HUES64 (cell line): ENCODE measurements at regions not wholly inside any gene's neighbourhood (a gene's known extent, or its start where the extent isn't known, plus 50 kb on each side); places are given as distances from the start of the nearest gene placed in this dataset.
"Not testable (repeated sequence)": the region's sequence is repeated elsewhere in the genome, so short reads cannot be mapped to it uniquely, and the experiment has no call there.

ENCODE experiments used
- H3K27ac ChIP-seq: 2 replicates; pipeline ENCODE4 v1.7.0; 2013; ENCODE audit warnings: low read depth, low read length, inconsistent platforms
- H3K27me3 ChIP-seq: 2 replicates; pipeline ENCODE4 v1.6.1; 2013; ENCODE audit warnings: mild to moderate bottlenecking, low read length; ENCODE audit not compliant: insufficient read depth
- H3K36me3 ChIP-seq: 2 replicates; pipeline ENCODE4 v1.6.1; 2013; ENCODE audit warnings: mild to moderate bottlenecking, low read length; ENCODE audit not compliant: insufficient read depth
- H3K4me1 ChIP-seq: 2 replicates; pipeline ENCODE4 v1.6.1; 2013; ENCODE audit warnings: mild to moderate bottlenecking, low read length, moderate library complexity; ENCODE audit not compliant: insufficient read depth
- H3K4me3 ChIP-seq: 2 replicates; pipeline ENCODE4 v1.5.1; 2013; ENCODE audit warnings: mild to moderate bottlenecking, low read length, moderate library complexity
- H3K9ac ChIP-seq: 2 replicates; pipeline ENCODE4 v1.6.1; 2013; ENCODE audit warnings: mild to moderate bottlenecking, low read depth, low read length
- H3K9me3 ChIP-seq: 2 replicates; pipeline ENCODE4 v1.6.1; 2013; ENCODE audit warnings: low read depth, low read length; ENCODE audit not compliant: insufficient read depth
- WGBS: fragments of 150-250, 120-280 bp; methylation state at CpG from one replicate; pipeline ENCODE4 v1.1.7; 2013; ENCODE audit warnings: missing lambda C conversion rate; 5-methylcytosine and 5-hydroxymethylcytosine counted together

DNA sequence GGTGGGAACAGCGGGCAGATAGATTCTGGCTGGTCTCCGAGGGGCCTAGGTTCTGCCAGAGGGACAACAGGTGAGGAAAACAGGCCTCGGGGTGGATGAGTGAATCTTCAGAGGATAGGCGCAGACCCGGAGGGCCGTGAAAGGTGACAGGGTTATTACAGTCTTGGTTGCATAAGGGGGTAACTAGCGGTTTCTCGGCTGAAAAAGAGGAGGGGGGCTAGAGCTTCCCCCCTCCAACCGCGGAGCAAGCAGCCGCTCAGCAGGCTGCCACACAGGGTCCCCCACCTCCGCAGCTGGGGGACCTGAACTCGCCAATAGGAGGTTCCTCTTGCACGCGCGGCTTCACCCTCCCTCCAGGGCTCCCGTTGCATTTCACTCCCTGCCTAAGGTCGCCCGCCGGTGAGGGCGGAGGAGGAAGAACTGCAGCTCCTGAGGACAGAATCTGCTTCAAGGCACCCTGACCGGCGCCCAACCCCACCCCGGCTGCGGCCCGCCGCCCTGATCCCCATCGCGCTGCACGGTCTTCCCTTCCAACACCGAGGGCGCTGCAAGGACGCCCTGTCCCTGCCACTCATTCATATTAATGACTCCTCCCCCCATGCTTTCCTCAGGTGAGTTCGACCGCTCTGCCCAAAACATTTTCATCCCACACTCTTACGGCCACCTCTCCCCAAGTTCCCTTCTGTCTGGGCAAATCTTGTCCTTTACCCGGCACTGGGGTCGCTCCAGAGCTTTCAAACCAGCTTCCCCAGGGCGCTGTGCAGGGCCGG, 174.3 kb downstream of the SPATA31A6 start:
- 38% methylated on average over 27 of the region's 40 CpGs for WGBS
- peak overlapping the region; percentile 40 for H3K4me3 ChIP-seq
- H3K9me3 ChIP-seq, H3K27me3 ChIP-seq, H3K9ac ChIP-seq, H3K36me3 ChIP-seq, H3K27ac ChIP-seq: not testable (repeated sequence)
- H3K4me1 ChIP-seq, result peaks cover 29% of the 10 kb centered on the region

DNA sequence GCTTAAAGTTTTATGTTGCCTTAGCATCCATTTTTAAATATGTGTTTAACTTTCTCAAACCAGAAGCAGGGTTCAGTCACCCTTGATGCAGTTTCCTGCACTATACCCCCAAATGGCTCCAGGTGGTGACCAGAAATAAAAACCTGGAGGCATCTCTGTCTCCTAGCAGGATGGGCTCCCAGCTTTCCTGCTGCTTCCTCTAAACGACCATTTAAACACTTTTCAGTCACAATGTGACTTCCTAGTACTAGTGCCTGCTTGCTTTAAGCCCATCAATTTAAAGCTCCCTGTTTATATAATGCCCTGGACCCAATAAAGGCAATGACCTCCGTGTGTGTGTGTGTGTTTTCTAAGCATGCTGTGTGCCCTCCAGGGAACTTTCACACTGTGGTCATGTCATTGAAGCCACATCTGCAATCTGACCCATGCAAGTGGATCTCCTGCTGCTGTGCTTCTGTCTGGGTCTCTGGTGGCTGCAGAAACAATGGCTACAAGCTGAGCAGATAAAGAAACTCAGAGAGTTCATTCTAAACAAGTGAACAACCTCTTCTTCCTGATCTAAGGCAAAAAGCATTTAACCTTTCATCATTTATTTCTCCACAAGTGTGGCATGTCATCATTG, 175.3 kb downstream of the SPATA31A6 start:
- not testable (repeated sequence) for H3K9ac ChIP-seq, H3K36me3 ChIP-seq, H3K27me3 ChIP-seq, H3K9me3 ChIP-seq
- H3K4me3 ChIP-seq, result peak overlapping the region; percentile 40; the same call in 1 of the 2 replicates
- WGBS, result under 1% methylated on average over 2 of the region's 2 CpGs
- peak overlapping the region; percentile 27; the same call in 1 of the 2 replicates for H3K27ac ChIP-seq
- H3K4me1 ChIP-seq, result peaks cover 29% of the 10 kb centered on the region

DNA sequence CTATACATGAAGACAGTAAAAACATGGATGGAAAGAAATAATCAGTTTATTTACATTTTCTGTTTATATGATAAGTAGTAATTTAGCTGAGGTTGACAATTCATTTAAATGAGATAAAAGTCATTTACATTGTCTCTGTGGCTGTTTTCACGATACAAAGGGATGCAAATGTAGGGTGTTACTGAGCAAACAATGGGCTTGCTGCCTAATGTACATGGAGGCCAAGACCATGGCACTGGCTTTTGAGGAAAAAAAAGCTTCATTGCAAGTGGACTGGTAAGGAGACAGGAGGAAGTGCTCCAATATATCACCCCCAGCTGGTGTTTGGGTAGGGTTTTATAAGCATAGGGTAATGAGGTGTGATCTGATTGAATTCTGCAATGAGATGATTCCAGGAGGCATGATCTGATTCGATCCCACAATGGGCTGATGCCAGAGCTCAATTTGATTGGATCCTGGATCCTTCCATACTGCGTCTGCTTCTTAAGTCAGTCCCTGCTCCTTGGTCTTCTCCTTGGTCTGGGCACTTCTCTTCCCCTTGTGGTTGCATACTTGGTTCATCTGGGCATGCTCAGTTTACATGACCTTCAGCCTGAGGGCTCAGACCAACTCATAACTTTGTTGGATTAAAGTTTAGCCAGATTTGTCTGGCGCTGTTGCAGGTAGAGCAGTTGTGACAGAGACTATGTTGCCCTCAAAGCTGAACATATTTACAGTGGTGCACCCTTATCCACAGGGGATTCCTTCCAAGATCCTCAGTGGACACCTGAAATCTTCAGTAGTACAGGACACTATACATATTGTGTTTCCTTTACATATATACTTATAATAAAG, 181.2 kb downstream of the SPATA31A6 start:
- H3K36me3 ChIP-seq, H3K9me3 ChIP-seq, H3K4me3 ChIP-seq, H3K9ac ChIP-seq, H3K27me3 ChIP-seq: not testable (repeated sequence)
- 59% methylated on average over 3 of the region's 4 CpGs for WGBS
- Histone ChIP-seq H3K4me1 (peaks cover 18% of the 10 kb centered on the region), H3K27ac (peak overlapping the region; percentile 42; the same call in 1 of the 2 replicates)

DNA sequence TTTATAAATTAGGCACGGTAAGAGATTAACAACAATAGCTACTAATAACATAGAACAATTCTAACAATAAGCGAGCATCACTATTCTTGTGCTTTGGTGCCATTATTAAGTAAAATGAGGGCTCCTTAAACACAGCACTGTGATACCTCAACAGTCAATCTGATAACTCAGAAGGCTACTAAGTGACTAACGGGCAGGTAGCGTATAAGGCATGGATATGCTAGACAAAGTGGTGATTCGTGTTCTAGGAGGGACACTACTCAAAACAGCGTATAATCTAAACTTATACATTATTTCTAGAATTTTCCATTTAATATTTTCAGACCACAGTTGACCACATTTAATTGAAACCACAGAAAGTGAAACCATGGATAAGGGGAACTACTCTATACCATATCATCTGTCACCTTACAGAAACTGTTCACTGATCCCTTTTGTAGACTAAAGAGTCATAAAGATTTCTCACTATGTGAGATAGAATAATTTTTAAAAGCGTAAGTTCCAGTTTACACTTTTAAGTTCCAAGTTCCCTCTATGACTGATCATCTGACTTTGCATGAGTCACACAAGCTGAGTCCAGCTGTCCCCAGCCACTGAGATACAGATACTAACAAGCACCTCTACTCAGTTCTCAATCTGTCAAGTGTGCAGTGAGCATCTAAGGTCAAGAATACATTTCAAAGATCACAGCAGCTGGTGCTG, 181.9 kb downstream of the SPATA31A6 start:
- WGBS, result 77% methylated on average over 5 of the region's 7 CpGs

DNA sequence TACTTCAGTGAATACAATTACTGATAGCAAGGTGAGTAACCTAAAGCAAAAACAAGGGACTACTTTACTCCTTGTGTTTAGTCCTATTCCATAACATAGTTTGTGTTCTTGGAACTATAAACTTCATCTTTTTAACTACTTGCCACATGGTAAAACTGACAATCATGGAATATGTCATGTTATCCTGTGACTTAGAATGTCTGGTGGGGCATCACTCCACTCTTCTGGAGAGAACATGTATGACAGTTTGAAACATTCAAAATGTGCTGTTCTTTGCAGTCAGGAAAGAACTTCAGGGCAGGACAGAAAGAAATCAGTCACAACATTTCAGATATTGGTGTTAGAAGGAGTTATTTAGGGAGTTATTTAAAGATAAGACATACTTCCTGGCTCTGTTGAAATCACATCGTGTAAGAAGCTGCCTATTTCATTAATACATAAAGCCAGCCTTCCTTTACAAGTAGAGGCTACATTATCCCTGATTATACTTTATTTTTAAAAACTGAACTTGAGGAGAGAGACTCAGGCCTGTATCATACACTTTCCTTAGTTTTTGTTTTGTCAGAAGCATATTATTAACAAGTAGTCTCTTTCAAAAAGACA, 184.9 kb downstream of the SPATA31A6 start:
- H3K36me3 ChIP-seq, H3K9me3 ChIP-seq: not testable (repeated sequence)
- 88% methylated on average over 1 of the region's 1 CpG for WGBS

More for the DNA sequence above, 181.9 kb downstream of the SPATA31A6 start:
- H3K9me3 ChIP-seq, H3K4me3 ChIP-seq, H3K27me3 ChIP-seq, H3K36me3 ChIP-seq, H3K27ac ChIP-seq, H3K9ac ChIP-seq: not testable (repeated sequence)
- peaks cover 12% of the 10 kb centered on the region for H3K4me1 ChIP-seq

DNA sequence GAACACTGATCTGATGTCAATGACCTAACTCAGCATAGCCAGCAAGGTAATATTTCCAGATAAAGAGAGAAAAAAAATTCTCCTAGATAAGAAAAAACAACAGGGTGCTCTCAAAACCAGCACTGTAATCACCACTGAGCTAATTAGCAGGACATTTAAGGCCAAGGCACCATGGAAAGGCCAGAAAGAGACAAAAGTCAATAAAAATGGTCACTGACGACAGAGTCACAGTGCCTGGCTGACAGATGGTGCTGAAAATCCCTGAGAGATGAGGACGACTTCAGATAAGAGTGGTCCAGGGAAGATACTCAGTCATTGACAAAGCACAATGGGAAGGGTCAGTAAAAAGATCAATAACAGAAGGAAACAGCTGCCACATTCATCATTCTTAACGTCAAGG, 186.7 kb downstream of the SPATA31A6 start:
- not testable (repeated sequence) for H3K9me3 ChIP-seq, H3K27me3 ChIP-seq

More for the DNA sequence above, 184.9 kb downstream of the SPATA31A6 start:
- not testable (repeated sequence) for H3K27ac ChIP-seq, H3K9ac ChIP-seq, H3K4me1 ChIP-seq, H3K4me3 ChIP-seq, H3K27me3 ChIP-seq

DNA sequence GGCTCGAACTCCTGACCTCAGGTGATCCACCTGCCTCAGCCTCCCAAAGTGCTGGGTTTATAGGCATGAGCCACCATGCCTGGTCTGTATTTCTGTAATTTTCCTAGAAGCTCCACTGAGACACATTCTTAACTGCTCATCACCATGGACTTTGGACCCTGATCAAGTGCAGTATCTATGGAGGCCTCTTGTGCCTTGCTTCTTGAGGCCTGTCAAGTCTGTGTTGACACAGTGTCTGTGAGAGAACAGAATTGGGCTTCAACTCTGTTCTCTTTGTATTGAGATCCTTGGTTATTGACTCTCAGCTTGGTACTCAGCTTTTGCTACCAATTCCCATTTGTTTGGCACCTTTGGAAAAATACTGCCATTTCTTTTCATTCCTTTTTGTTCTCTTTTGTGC, 188.0 kb downstream of the SPATA31A6 start:
- H3K9me3 ChIP-seq, H3K27me3 ChIP-seq, H3K9ac ChIP-seq, H3K4me1 ChIP-seq, H3K4me3 ChIP-seq, H3K36me3 ChIP-seq, H3K27ac ChIP-seq: not testable (repeated sequence)
- WGBS, result 94% methylated on average over 1 of the region's 1 CpG

More for the DNA sequence above, 186.7 kb downstream of the SPATA31A6 start:
- not testable (repeated sequence) for H3K9ac ChIP-seq, H3K4me1 ChIP-seq, H3K4me3 ChIP-seq, H3K36me3 ChIP-seq, H3K27ac ChIP-seq
- no CpG with 5 or more reads among the region's 3 CpGs for WGBS

DNA sequence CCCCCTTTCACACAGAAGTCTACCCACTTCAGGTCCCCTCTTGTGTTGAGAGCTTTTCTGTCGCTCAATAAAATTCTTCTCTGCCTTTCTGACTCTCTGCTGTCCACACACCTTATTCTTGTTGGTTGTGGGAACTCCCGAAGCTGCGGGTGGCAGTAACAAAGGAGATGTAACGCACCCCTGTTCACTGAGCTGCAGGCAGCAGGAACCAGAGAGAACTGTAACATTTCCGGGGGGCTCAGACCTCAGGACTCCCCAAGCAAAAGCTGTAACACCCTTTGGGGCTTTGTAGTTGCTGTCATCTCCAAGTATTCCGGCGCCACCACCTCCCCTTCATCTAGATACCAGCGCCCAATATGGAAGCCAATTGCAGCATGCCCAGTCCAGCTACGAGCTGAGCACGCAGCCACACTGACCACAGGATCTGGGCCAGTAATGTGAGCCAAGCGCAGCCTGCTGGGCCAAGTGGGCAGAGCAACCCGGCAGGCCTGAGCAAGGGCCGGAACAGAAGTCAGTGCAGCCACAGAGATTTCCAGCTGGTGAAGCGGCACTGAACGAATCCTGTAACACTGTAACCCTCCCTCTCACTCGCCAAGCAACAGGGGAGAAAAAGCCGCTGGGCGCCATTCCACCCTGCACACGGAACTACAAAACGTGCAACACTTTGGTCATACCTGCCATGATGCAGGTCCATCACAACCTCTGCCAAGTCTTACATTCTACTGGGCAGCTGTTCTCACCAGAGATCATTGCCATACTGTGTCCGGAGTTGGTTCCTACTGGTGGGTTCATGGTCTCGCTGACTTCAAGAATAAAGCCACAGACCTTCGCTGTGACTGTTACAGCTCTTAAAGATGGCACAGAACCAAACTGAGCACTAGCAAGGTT, 194.3 kb downstream of the SPATA31A6 start:
- H3K4me3 ChIP-seq, H3K27me3 ChIP-seq, H3K9ac ChIP-seq, H3K27ac ChIP-seq, H3K36me3 ChIP-seq, H3K4me1 ChIP-seq: not testable (repeated sequence)
- WGBS, result 90% methylated on average over 23 of the region's 23 CpGs
- peaks cover 13% of the 10 kb centered on the region; the same call in 1 of the 2 replicates for H3K9me3 ChIP-seq

DNA sequence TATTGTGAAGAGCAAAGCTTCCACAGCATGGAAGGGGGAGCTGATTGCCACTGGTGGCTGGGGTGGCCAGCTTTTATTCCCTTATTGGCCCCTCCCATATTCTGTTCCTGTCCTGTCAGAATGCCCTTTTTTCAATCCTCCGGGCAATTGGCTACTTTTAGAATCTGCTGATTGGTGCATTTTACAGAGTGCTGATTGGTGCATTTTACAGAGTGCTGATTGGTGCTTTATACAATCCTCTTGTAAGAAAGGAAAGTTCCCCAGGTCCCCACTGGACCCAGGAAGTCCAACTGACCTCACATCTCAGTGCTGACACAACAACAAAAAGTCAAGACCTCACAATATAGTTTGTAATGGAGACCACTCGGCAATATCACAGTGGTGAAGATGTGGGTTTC, 195.0 kb downstream of the SPATA31A6 start:
- Histone ChIP-seq H3K4me3 (no peak overlapping the region), H3K4me1 (no peaks in the 10 kb centered on the region), H3K9me3 (peaks cover 13% of the 10 kb centered on the region; the same call in 1 of the 2 replicates), H3K27ac (no peak overlapping the region), H3K27me3 (no peaks in the 10 kb centered on the region), H3K36me3 (no peaks in the 10 kb centered on the region), H3K9ac (no peak overlapping the region)
- WGBS, result 76% methylated on average over 2 of the region's 2 CpGs

DNA sequence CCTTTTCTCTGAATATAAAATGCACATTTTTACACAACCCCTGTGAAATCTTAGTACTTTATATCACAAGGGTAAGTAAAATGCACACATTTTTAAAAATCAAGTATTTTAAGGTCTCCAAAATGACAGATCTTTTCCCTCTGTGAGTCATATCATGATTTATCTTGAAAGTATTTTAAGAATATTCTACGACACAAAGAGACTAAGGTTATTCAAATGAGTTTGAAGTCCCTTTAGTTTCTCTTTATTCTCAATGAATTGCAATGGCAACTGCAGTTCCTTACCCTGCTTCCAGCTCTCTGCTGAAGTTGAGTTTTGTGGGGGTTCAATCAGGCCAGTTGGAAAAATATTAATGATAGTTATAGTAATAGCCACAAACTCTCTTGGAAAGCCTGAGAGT, 196.1 kb downstream of the SPATA31A6 start:
- whole genome bisulfite sequencing, result 83% methylated on average over 1 of the region's 1 CpG
- not testable (repeated sequence) for H3K9ac ChIP-seq

More for the DNA sequence above, 196.1 kb downstream of the SPATA31A6 start:
- H3K4me3 ChIP-seq, H3K27ac ChIP-seq, H3K27me3 ChIP-seq, H3K36me3 ChIP-seq, H3K4me1 ChIP-seq: not testable (repeated sequence)
- H3K9me3 ChIP-seq, result peaks cover 13% of the 10 kb centered on the region; the same call in 1 of the 2 replicates
